ENCODE measurements at regions not wholly inside any gene's neighbourhood (a gene's known extent, or its start where the extent isn't known, plus 50 kb on each side); places are given as distances from the start of the nearest gene placed in this dataset.

GRCh38 chr15:93274257-93274656, 185.2 kb upstream of the RGMA start:
- no peak for TF ChIP-seq ZFX (IDR thresholded peaks at IDR 0.05)
- TF ChIP-seq, protein P1, sequence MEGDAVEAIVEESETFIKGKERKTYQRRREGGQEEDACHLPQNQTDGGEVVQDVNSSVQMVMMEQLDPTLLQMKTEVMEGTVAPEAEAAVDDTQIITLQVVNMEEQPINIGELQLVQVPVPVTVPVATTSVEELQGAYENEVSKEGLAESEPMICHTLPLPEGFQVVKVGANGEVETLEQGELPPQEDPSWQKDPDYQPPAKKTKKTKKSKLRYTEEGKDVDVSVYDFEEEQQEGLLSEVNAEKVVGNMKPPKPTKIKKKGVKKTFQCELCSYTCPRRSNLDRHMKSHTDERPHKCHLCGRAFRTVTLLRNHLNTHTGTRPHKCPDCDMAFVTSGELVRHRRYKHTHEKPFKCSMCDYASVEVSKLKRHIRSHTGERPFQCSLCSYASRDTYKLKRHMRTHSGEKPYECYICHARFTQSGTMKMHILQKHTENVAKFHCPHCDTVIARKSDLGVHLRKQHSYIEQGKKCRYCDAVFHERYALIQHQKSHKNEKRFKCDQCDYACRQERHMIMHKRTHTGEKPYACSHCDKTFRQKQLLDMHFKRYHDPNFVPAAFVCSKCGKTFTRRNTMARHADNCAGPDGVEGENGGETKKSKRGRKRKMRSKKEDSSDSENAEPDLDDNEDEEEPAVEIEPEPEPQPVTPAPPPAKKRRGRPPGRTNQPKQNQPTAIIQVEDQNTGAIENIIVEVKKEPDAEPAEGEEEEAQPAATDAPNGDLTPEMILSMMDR (conservative IDR thresholded peaks at IDR 0.05), result no peak
- no peak overlapping the region for H3K27ac ChIP-seq

GRCh38 chr15:93271871-93272270, 182.9 kb upstream of the RGMA start:
- TF ChIP-seq, protein P1 (conservative IDR thresholded peaks at IDR 0.05), result no peak
- TF ChIP-seq ZFX (IDR thresholded peaks at IDR 0.05), result no peak
- no peak overlapping the region for H3K27ac ChIP-seq

DNA sequence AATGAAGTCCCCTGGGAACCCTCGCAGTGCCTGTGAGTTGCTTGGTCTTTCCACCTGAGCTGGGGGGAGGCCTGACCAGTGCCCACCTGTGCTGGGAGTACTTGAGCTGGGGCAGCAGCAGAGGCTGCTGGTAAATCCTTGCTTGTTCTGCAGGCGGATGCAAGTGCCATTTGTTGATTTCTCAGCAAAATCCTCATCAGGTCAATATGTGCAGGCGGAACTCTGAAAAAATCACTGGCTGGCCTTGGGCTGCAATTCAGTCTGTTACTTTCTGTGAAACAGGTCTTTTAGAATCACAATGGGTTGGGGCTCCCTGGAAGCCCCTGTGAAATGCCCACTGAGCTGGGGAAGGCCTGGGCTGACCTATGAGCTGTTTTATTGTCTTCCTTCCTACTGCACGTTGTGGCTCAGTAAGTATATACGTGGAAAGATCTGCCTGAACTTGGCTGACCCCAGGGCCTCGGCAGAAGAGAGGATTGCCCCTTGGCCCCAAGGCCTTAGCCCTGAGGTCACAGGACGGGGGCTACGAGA, 182.0 kb upstream of the RGMA start:
- TF ChIP-seq, protein P1 (conservative IDR thresholded peaks at IDR 0.05), result no peak
- no peak for TF ChIP-seq ZFX (IDR thresholded peaks at IDR 0.05)
- H3K27ac ChIP-seq, result no peak overlapping the region

DNA sequence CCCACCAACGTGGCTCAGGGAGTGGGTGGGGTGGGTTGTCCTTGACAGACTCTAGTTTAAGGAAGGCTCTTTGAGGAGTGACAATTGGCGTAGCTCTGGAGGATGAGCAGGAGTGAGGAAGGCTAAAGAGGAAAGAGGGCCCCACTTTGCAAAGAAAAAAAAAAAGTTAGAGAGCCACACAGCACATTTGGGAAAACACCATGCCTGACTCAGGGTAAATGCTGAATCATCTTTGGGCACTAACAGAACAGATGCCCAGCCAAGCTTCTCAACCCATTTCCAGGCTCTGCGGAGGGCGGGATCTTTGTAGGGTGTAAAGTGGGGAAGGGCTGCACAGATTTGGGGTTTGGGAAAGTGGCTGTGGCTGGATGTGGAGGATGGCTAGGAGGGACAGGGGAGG, 179.1 kb upstream of the RGMA start:
- no peak overlapping the region for H3K27ac ChIP-seq
- TF ChIP-seq, protein P1 (conservative IDR thresholded peaks at IDR 0.05), result no peak
- TF ChIP-seq ZFX (IDR thresholded peaks at IDR 0.05), result no peak

- H3K27ac ChIP-seq, result no peak overlapping the region
- TF ChIP-seq, protein P1 (conservative IDR thresholded peaks at IDR 0.05), result no peak
- TF ChIP-seq ZFX (IDR thresholded peaks at IDR 0.05), result no peak
Measured at GRCh38 chr15:93266291-93266690, 177.3 kb upstream of the RGMA start.

DNA sequence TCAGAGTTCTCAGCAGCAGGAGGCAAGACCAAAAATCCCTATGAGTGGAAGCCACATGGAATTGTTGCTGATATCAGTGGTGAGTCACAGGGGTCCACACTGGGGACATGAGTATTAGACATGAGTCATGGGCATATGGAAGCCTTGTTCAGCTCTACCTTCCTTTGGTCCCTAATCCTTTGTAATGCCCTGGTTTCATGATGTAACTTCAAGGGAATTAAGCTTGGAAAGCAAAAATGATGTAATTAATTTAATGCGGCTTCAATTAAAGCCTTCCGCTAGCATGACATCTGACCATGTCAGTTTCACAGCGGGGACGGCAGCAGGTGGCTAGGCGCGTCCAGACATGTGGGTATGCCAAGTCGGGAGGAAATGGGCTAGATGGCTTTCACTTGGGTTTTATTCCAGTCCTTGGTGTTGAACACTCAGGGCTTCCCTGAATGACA, 176.1 kb upstream of the RGMA start:
- TF ChIP-seq, protein P1 (conservative IDR thresholded peaks at IDR 0.05), result no peak
- TF ChIP-seq ZFX (IDR thresholded peaks at IDR 0.05), result no peak
- no peak overlapping the region for H3K27ac ChIP-seq

- TF ChIP-seq, protein P1 (conservative IDR thresholded peaks at IDR 0.05), result no peak
- no peak for TF ChIP-seq ZFX (IDR thresholded peaks at IDR 0.05)
- H3K27ac ChIP-seq, result no peak overlapping the region
Measured at GRCh38 chr15:93261845-93262244, 172.8 kb upstream of the RGMA start.

Data from C4-2B (cell line).